WTC11 (cell line): ENCODE measurements at regions not wholly inside any gene's neighbourhood (a gene's known extent, or its start where the extent isn't known, plus 50 kb on each side); places are given as distances from the start of the nearest gene placed in this dataset.

Experiments
- ATAC-seq: fragments of 200-7000 bp; cut with Tn5 transposase; 2 replicates; pipeline ENCODE4 v1.10.0; 2021; ENCODE audit warnings: mild to moderate bottlenecking, moderate library complexity
- CTCF ChIA-PET: fragments of 300-600 bp; sonication (Branson Sonifier 250); formaldehyde crosslinking; loops from one replicate; lab custom pipeline; 2021; ENCODE audit warnings: antibody characterized with exemption; lab: Charles Lee
- POLR2A ChIA-PET: fragments of 350-600 bp; sonication (Branson Sonifier 250); formaldehyde crosslinking; loops from one replicate; lab custom pipeline; 2021; ENCODE audit warnings: antibody characterized with exemption; lab: Charles Lee
- DNase-seq: peaks from one replicate; pipeline ENCODE4 v3.0.0; 2021; ENCODE audit warnings: low spot score
- H3K27ac Mint-ChIP-seq: 2 replicates; pipeline ENCODE4 v1.8.0; 2021; ENCODE audit warnings: mixed read lengths
- H3K27me3 Mint-ChIP-seq: 2 replicates; pipeline ENCODE4 v1.8.0; 2021; ENCODE audit warnings: low read depth, mild to moderate bottlenecking, moderate library complexity, mixed read lengths
- H3K36me3 Mint-ChIP-seq: 2 replicates; pipeline ENCODE4 v1.8.0; 2021; ENCODE audit warnings: mixed read lengths
- H3K4me1 Mint-ChIP-seq: 2 replicates; pipeline ENCODE4 v1.8.0; 2022; ENCODE audit warnings: mixed read lengths
- H3K4me3 Mint-ChIP-seq: 2 replicates; pipeline ENCODE4 v1.8.0; 2021; ENCODE audit warnings: mild to moderate bottlenecking, moderate library complexity, mixed read lengths
- H3K9me3 Mint-ChIP-seq: 2 replicates; pipeline ENCODE4 v1.8.0; 2021; ENCODE audit warnings: mixed read lengths
- CREB1 ChIP-seq: sonication (generic); formaldehyde crosslinking; IDR thresholded peaks from 2 replicates; pipeline ENCODE4 v1.8.0; 2023; ENCODE audit warnings: mild to moderate bottlenecking, missing genetic modification reagents
- FOXP1 ChIP-seq: sonication (generic); formaldehyde crosslinking; IDR thresholded peaks from 2 replicates; pipeline ENCODE4 v1.8.0; 2022; ENCODE audit warnings: missing genetic modification reagents, mild to moderate bottlenecking, moderate library complexity, borderline replicate concordance
- HMGA2 ChIP-seq: fragments of 250-450 bp; sonication (Bioruptor Pico); IDR thresholded peaks from 2 replicates; pipeline ENCODE4 v1.4.0; 2021; ENCODE audit warnings: mild to moderate bottlenecking, moderate library complexity
- IRF1 ChIP-seq: sonication (generic); formaldehyde crosslinking; IDR thresholded peaks from 2 replicates; pipeline ENCODE4 v1.8.0; 2023; ENCODE audit warnings: missing genetic modification reagents
- MAX ChIP-seq: sonication (generic); formaldehyde crosslinking; IDR thresholded peaks from 2 replicates; pipeline ENCODE4 v1.8.0; 2022; ENCODE audit warnings: mild to moderate bottlenecking, missing genetic modification reagents
- MLX ChIP-seq: sonication (generic); formaldehyde crosslinking; IDR thresholded peaks from 2 replicates; pipeline ENCODE4 v1.8.1; 2023; ENCODE audit warnings: mild to moderate bottlenecking, missing genetic modification reagents, moderate library complexity
- NR2C2 ChIP-seq: sonication (generic); formaldehyde crosslinking; IDR thresholded peaks from 2 replicates; pipeline ENCODE4 v1.8.0; 2022; ENCODE audit warnings: mild to moderate bottlenecking, missing genetic modification reagents
- PRRX2 ChIP-seq: fragments of 250-450 bp; sonication (Bioruptor Pico); IDR thresholded peaks from 2 replicates; pipeline ENCODE4 v1.8.0; 2021; ENCODE audit warnings: mild to moderate bottlenecking
- ZBTB21 ChIP-seq: sonication (generic); formaldehyde crosslinking; IDR thresholded peaks from 2 replicates; pipeline ENCODE4 v1.8.1; 2023; ENCODE audit warnings: mild to moderate bottlenecking, missing genetic modification reagents, borderline replicate concordance
- ZNF232 ChIP-seq: sonication (generic); formaldehyde crosslinking; IDR thresholded peaks from 2 replicates; pipeline ENCODE4 v1.8.0; 2022; ENCODE audit warnings: mild to moderate bottlenecking, missing genetic modification reagents
- ZNF317 ChIP-seq: sonication (generic); formaldehyde crosslinking; IDR thresholded peaks from 2 replicates; pipeline ENCODE4 v1.8.1; 2023; ENCODE audit warnings: low read depth, mild to moderate bottlenecking, moderate library complexity, missing genetic modification reagents, borderline replicate concordance
- ZNF416 ChIP-seq: fragments of 250-450 bp; sonication (Bioruptor Pico); IDR thresholded peaks from 2 replicates; pipeline ENCODE4 v1.9.0; 2021; ENCODE audit warnings: mild to moderate bottlenecking, inconsistent platforms
- ZNF425 ChIP-seq: fragments of 250-450 bp; sonication (Bioruptor Pico); conservative IDR thresholded peaks from 2 replicates; pipeline ENCODE4 v1.9.0; 2021; ENCODE audit warnings: mild to moderate bottlenecking
- TF ChIP-seq, protein P1 (sequence below): sonication (generic); formaldehyde crosslinking; conservative IDR thresholded peaks from 2 replicates; pipeline ENCODE4 v1.8.1; 2023; ENCODE audit warnings: mild to moderate bottlenecking, low read depth, missing genetic modification reagents, moderate library complexity
- TF ChIP-seq, protein P2 (sequence below): sonication (generic); formaldehyde crosslinking; IDR thresholded peaks from 2 replicates; pipeline ENCODE4 v1.8.1; 2023; ENCODE audit warnings: mild to moderate bottlenecking, missing genetic modification reagents, borderline replicate concordance
- TF ChIP-seq, protein P3 (sequence below): fragments of 250-450 bp; sonication (Bioruptor Pico); IDR thresholded peaks from 2 replicates; pipeline ENCODE4 v2.1.2; 2022; ENCODE audit warnings: mild to moderate bottlenecking, moderate library complexity
- TF ChIP-seq, protein P4 (sequence below): fragments of 250-450 bp; sonication (Bioruptor Pico); IDR thresholded peaks from 2 replicates; pipeline ENCODE4 v1.8.0; 2021; ENCODE audit warnings: mild to moderate bottlenecking
- TF ChIP-seq, protein P5 (sequence below): fragments of 250-450 bp; sonication (Bioruptor Pico); IDR thresholded peaks from 2 replicates; pipeline ENCODE4 v1.9.0; 2021; ENCODE audit warnings: mild to moderate bottlenecking

DNA sequence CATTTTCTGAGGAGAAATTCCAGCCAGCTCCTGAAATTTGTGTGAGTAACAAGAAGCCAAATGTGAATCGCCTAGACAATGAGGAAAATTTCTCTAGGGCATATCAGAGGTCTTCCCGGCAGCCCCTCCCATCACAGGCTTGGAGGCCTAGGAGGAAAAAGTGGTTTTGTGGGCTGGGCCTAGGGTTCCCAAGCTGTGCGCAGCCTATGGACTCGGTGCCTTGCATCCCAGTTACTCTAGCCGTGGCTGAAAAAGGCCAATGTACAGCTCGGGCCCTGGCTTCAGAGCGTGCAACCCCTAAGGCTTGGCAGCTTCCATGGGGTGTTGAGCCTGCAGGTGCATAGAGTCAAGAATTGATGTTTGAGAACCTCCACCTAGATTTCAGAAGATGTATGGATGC, 556.2 kb upstream of the DSEL start:
- Mint-ChIP-seq H3K27me3 (no peaks in the 10 kb centered on the region; the same call in 1 of the 2 replicates), H3K4me1 (no peaks in the 10 kb centered on the region), H3K36me3 (peaks cover 28% of the 10 kb centered on the region), H3K27ac (no peak overlapping the region), H3K9me3 (peaks cover 42% of the 10 kb centered on the region), H3K4me3 (no peak overlapping the region)
- ChIA-PET POLR2A (no interaction called here), CTCF (no interaction called here)
- ATAC-seq (no peak), DNase-seq (no peak)
- TF ChIP-seq, protein P1, sequence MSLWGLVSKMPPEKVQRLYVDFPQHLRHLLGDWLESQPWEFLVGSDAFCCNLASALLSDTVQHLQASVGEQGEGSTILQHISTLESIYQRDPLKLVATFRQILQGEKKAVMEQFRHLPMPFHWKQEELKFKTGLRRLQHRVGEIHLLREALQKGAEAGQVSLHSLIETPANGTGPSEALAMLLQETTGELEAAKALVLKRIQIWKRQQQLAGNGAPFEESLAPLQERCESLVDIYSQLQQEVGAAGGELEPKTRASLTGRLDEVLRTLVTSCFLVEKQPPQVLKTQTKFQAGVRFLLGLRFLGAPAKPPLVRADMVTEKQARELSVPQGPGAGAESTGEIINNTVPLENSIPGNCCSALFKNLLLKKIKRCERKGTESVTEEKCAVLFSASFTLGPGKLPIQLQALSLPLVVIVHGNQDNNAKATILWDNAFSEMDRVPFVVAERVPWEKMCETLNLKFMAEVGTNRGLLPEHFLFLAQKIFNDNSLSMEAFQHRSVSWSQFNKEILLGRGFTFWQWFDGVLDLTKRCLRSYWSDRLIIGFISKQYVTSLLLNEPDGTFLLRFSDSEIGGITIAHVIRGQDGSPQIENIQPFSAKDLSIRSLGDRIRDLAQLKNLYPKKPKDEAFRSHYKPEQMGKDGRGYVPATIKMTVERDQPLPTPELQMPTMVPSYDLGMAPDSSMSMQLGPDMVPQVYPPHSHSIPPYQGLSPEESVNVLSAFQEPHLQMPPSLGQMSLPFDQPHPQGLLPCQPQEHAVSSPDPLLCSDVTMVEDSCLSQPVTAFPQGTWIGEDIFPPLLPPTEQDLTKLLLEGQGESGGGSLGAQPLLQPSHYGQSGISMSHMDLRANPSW (CRISPR knock-in tag): no peak
- TF ChIP-seq CREB1 (no peak), FOXP1 (CRISPR knock-in tag) (no peak), MLX (CRISPR knock-in tag) (no peak)

DNA sequence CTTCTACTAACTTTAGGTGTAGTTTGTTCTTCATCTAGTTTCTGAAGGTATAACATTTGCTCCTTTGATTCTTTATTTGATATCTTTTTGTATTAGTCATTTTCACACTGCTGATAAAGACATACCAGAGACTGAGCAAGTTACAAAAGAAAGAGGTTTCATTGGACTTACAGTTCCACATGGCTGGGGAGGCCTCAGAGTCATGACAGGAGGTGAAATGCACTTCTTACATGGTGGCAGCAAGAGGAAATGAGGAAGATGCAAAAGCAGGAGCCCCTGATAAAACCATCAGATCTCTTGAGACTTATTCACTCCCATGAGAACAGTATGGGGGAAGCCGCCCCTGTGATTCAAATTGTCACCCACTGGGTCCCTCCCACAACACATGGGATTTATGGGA, 544.4 kb upstream of the DSEL start:
- POLR2A ChIA-PET: no interaction called here
- Mint-ChIP-seq H3K4me3 (no peak overlapping the region), H3K9me3 (peaks cover 12% of the 10 kb centered on the region), H3K36me3 (peaks cover 5% of the 10 kb centered on the region; the same call in 1 of the 2 replicates), H3K27me3 (no peaks in the 10 kb centered on the region), H3K4me1 (no peaks in the 10 kb centered on the region), H3K27ac (no peak overlapping the region)
- no peak for ATAC-seq
- TF ChIP-seq, protein P2, sequence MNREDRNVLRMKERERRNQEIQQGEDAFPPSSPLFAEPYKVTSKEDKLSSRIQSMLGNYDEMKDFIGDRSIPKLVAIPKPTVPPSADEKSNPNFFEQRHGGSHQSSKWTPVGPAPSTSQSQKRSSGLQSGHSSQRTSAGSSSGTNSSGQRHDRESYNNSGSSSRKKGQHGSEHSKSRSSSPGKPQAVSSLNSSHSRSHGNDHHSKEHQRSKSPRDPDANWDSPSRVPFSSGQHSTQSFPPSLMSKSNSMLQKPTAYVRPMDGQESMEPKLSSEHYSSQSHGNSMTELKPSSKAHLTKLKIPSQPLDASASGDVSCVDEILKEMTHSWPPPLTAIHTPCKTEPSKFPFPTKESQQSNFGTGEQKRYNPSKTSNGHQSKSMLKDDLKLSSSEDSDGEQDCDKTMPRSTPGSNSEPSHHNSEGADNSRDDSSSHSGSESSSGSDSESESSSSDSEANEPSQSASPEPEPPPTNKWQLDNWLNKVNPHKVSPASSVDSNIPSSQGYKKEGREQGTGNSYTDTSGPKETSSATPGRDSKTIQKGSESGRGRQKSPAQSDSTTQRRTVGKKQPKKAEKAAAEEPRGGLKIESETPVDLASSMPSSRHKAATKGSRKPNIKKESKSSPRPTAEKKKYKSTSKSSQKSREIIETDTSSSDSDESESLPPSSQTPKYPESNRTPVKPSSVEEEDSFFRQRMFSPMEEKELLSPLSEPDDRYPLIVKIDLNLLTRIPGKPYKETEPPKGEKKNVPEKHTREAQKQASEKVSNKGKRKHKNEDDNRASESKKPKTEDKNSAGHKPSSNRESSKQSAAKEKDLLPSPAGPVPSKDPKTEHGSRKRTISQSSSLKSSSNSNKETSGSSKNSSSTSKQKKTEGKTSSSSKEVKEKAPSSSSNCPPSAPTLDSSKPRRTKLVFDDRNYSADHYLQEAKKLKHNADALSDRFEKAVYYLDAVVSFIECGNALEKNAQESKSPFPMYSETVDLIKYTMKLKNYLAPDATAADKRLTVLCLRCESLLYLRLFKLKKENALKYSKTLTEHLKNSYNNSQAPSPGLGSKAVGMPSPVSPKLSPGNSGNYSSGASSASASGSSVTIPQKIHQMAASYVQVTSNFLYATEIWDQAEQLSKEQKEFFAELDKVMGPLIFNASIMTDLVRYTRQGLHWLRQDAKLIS (CRISPR knock-in tag): no peak
- TF ChIP-seq ZNF416 (CRISPR knock-in tag): no peak
- TF ChIP-seq, protein P3, sequence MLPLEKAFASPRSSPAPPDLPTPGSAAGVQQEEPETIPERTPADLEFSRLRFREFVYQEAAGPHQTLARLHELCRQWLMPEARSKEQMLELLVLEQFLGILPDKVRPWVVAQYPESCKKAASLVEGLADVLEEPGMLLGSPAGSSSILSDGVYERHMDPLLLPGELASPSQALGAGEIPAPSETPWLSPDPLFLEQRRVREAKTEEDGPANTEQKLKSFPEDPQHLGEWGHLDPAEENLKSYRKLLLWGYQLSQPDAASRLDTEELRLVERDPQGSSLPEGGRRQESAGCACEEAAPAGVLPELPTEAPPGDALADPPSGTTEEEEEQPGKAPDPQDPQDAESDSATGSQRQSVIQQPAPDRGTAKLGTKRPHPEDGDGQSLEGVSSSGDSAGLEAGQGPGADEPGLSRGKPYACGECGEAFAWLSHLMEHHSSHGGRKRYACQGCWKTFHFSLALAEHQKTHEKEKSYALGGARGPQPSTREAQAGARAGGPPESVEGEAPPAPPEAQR (CRISPR knock-in tag): no peak
- TF ChIP-seq, protein P1 (CRISPR knock-in tag): no peak
- no peak for TF ChIP-seq ZNF232 (CRISPR knock-in tag)
- TF ChIP-seq PRRX2: no peak
- no peak for TF ChIP-seq ZNF317
- TF ChIP-seq NR2C2 (CRISPR knock-in tag): no peak
- no peak for TF ChIP-seq HMGA2 (CRISPR knock-in tag)
- no peak for TF ChIP-seq IRF1 (CRISPR knock-in tag)
- TF ChIP-seq ZBTB21 (CRISPR knock-in tag): no peak
- no peak for TF ChIP-seq MAX (CRISPR knock-in tag)
- no peak for TF ChIP-seq ZNF425
- TF ChIP-seq, protein P4, sequence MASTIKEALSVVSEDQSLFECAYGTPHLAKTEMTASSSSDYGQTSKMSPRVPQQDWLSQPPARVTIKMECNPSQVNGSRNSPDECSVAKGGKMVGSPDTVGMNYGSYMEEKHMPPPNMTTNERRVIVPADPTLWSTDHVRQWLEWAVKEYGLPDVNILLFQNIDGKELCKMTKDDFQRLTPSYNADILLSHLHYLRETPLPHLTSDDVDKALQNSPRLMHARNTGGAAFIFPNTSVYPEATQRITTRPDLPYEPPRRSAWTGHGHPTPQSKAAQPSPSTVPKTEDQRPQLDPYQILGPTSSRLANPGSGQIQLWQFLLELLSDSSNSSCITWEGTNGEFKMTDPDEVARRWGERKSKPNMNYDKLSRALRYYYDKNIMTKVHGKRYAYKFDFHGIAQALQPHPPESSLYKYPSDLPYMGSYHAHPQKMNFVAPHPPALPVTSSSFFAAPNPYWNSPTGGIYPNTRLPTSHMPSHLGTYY (CRISPR knock-in tag): no peak
- TF ChIP-seq, protein P5, sequence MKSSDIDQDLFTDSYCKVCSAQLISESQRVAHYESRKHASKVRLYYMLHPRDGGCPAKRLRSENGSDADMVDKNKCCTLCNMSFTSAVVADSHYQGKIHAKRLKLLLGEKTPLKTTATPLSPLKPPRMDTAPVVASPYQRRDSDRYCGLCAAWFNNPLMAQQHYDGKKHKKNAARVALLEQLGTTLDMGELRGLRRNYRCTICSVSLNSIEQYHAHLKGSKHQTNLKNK (CRISPR knock-in tag): no peak
- no peak for DNase-seq
- CTCF ChIA-PET: no interaction called here
